ENCODE measurements at regions not wholly inside any gene's neighbourhood (a gene's known extent, or its start where the extent isn't known, plus 50 kb on each side); places are given as distances from the start of the nearest gene placed in this dataset.

- H3K4me1 ChIP-seq, result no peaks in the 10 kb centered on the region
- H3K36me3 ChIP-seq, result no peaks in the 10 kb centered on the region
- no peak overlapping the region for H3K4me3 ChIP-seq
- no peaks in the 10 kb centered on the region for H3K27me3 ChIP-seq
- DNase-seq (ENCODE audit: low spot score in 2 of 2), result no peak
- TF ChIP-seq, protein P1, sequence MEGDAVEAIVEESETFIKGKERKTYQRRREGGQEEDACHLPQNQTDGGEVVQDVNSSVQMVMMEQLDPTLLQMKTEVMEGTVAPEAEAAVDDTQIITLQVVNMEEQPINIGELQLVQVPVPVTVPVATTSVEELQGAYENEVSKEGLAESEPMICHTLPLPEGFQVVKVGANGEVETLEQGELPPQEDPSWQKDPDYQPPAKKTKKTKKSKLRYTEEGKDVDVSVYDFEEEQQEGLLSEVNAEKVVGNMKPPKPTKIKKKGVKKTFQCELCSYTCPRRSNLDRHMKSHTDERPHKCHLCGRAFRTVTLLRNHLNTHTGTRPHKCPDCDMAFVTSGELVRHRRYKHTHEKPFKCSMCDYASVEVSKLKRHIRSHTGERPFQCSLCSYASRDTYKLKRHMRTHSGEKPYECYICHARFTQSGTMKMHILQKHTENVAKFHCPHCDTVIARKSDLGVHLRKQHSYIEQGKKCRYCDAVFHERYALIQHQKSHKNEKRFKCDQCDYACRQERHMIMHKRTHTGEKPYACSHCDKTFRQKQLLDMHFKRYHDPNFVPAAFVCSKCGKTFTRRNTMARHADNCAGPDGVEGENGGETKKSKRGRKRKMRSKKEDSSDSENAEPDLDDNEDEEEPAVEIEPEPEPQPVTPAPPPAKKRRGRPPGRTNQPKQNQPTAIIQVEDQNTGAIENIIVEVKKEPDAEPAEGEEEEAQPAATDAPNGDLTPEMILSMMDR (IDR thresholded peaks at IDR 0.05), result no peak
- H3K9me3 ChIP-seq, result no peaks in the 10 kb centered on the region
- intact Hi-C loops (cut with DNase I), result no loop called here
- H3K27ac ChIP-seq, result no peak overlapping the region
Observed at GRCh38 chr1:208526613-208527125, 282.5 kb upstream of the PLXNA2 start.

GRCh38 chr1:208527156-208527555, 283.0 kb upstream of the PLXNA2 start:
- Histone ChIP-seq H3K4me1 (no peaks in the 10 kb centered on the region), H3K27me3 (no peaks in the 10 kb centered on the region), H3K9me3 (no peaks in the 10 kb centered on the region), H3K36me3 (no peaks in the 10 kb centered on the region), H3K27ac (no peak overlapping the region), H3K4me3 (no peak overlapping the region)
- TF ChIP-seq, protein P1 (IDR thresholded peaks at IDR 0.05), result no peak
- no peak for DNase-seq (ENCODE audit: low spot score in 2 of 2)
- intact Hi-C loops (cut with DNase I), result no loop called here

GRCh38 chr1:208528578-208529240, 284.5 kb upstream of the PLXNA2 start:
- no peak for DNase-seq (ENCODE audit: low spot score in 2 of 2)
- intact Hi-C loops (cut with DNase I), result no loop called here
- Histone ChIP-seq H3K9me3 (no peaks in the 10 kb centered on the region), H3K27me3 (no peaks in the 10 kb centered on the region), H3K36me3 (no peaks in the 10 kb centered on the region), H3K27ac (no peak overlapping the region), H3K4me1 (no peaks in the 10 kb centered on the region), H3K4me3 (no peak overlapping the region)
- TF ChIP-seq, protein P1 (IDR thresholded peaks at IDR 0.05), result no peak

DNA sequence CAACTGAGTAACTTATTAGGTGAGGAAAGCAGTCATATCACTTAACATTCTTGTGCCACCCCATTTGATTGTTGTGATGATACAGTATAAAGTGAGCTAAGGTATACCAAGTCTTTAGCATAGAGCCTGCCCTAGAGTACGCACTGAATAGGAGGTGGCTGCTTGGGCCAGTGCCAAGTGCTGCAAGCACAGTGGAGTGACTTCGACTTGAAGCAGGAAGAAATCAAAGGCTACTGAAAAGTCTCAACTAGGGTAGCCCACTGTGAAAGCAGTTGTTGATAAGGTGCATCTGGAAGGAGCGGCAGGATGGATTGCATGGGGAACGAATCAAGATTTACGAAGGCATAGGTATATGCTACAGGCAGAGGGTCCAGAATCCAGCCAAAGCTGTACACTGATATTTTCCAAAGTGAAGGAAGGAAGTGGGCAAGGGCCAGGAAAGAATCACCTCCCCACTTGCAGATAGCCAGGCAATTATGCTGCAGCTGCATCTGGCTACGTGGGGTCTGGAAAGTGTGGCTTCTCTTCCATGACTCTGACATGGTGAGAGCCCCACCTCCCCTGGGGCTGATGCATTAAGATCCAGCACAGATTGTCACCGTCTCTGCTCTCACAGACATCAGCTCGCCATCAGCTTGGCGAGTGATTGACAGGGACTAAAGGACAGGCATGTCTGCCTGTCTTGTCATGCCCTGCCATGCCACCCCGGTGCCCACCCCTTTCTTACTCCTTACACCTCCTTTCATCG, 287.0 kb upstream of the PLXNA2 start:
- TF ChIP-seq, protein P1 (IDR thresholded peaks at IDR 0.05), result no peak
- intact Hi-C loops (cut with DNase I), result no loop called here

GRCh38 chr1:208533746-208534598, 289.8 kb upstream of the PLXNA2 start:
- Histone ChIP-seq H3K27me3 (no peaks in the 10 kb centered on the region), H3K36me3 (no peaks in the 10 kb centered on the region), H3K4me3 (no peak overlapping the region), H3K4me1 (no peaks in the 10 kb centered on the region), H3K9me3 (no peaks in the 10 kb centered on the region), H3K27ac (no peak overlapping the region)
- DNase-seq (ENCODE audit: low spot score in 2 of 2), result no peak
- TF ChIP-seq, protein P1 (IDR thresholded peaks at IDR 0.05), result no peak
- intact Hi-C loops (cut with DNase I), result no loop called here

More for the DNA sequence above, 287.0 kb upstream of the PLXNA2 start:
- Histone ChIP-seq H3K4me3 (no peak overlapping the region), H3K4me1 (no peaks in the 10 kb centered on the region), H3K36me3 (no peaks in the 10 kb centered on the region), H3K27me3 (no peaks in the 10 kb centered on the region), H3K9me3 (no peaks in the 10 kb centered on the region), H3K27ac (no peak overlapping the region)
- DNase-seq (ENCODE audit: low spot score in 2 of 2), result no peak

Data from ascending aorta (tissue), 2 donors.